H1 (cell line): ENCODE measurements at regions not wholly inside any gene's neighbourhood (a gene's known extent, or its start where the extent isn't known, plus 50 kb on each side); places are given as distances from the start of the nearest gene placed in this dataset.

ENCODE experiments used
- CTCF ChIA-PET: fragments of 300-600 bp; sonication (Branson Sonifier 250); formaldehyde crosslinking; loops from one replicate; lab custom pipeline; 2021; ENCODE audit not compliant: partially characterized antibody; lab: Charles Lee
- POLR2A ChIA-PET: fragments of 300-600 bp; sonication (Branson Sonifier 250); formaldehyde crosslinking; loops from one replicate; lab custom pipeline; 2021; ENCODE audit warnings: inconsistent platforms; ENCODE audit not compliant: partially characterized antibody; lab: Charles Lee
- DNase-seq, 2 experiments: peaks; one replicate each; pipeline versions ENCODE4 v3.0.0 to v3.0.0-alpha.2; 2010 to 2022; ENCODE audit warnings: low spot score in 2 of 2, low read depth in 1 of 2, mixed read lengths in 1 of 2
- FAIRE-seq: peaks from 2 replicates; lab custom pipeline; 2011; peaks lifted over from hg19 to GRCh38; lab: Jason Lieb, UNC
- H2AFZ ChIP-seq: 2 replicates; pipeline ENCODE4 v1.8.1; 2012; ENCODE audit warnings: low read length, inconsistent platforms
- H2AK5ac ChIP-seq: 2 replicates; pipeline ENCODE4 v1.6.1; 2013; ENCODE audit warnings: low read depth, low read length
- H2BK120ac ChIP-seq: replicated peaks from 2 replicates; pipeline ENCODE3; 2013; ENCODE audit warnings: low read depth, low read length, inconsistent platforms
- H2BK12ac ChIP-seq: 2 replicates; pipeline ENCODE4 v1.6.1; 2013; ENCODE audit warnings: low read depth, low read length
- H2BK15ac ChIP-seq: 2 replicates; pipeline ENCODE4 v1.6.1; 2013; ENCODE audit warnings: low read length
- H2BK20ac ChIP-seq: 2 replicates; pipeline ENCODE4 v1.6.1; 2013; ENCODE audit warnings: low read length
- H2BK5ac ChIP-seq: 2 replicates; pipeline ENCODE4 v1.6.1; 2013; ENCODE audit warnings: low read depth, low read length
- H3K14ac ChIP-seq: 2 replicates; pipeline ENCODE4 v1.6.1; 2013; ENCODE audit warnings: inconsistent platforms; ENCODE audit not compliant: insufficient read length
- H3K18ac ChIP-seq: 2 replicates; pipeline ENCODE4 v1.6.1; 2013; ENCODE audit warnings: low read length; ENCODE audit errors: extremely low read depth
- H3K23ac ChIP-seq: 2 replicates; pipeline ENCODE4 v1.6.1; 2013; ENCODE audit warnings: inconsistent platforms; ENCODE audit not compliant: insufficient read length
- H3K23me2 ChIP-seq: 2 replicates; pipeline ENCODE4 v1.6.1; 2013; ENCODE audit warnings: low read depth, low read length
- H3K27ac ChIP-seq: 2 replicates; pipeline ENCODE4 v1.6.1; 2011; ENCODE audit warnings: low read depth, low read length, inconsistent platforms
- H3K27me3 ChIP-seq, 4 experiments: replicated peaks in 1 of 4; 1 replicate in 1 of 4; 2 replicates in 3 of 4; pipeline versions ENCODE4 v1.6.1 to v1.8.1; 2011 to 2013; ENCODE audit warnings: low read length in 3 of 4, mild to moderate bottlenecking in 3 of 4, inconsistent platforms in 2 of 4, mixed read lengths in 2 of 4, moderate library complexity in 1 of 4; ENCODE audit not compliant: control insufficient read depth in 3 of 4, insufficient read depth in 3 of 4; ENCODE audit errors: extremely low read depth in 1 of 4
- H3K36me3 ChIP-seq, 4 experiments: 2 replicates each; pipeline versions ENCODE4 v1.6.1 to v1.8.1; 2011 to 2013; ENCODE audit warnings: mild to moderate bottlenecking in 4 of 4, low read length in 3 of 4, moderate library complexity in 2 of 4, control low read depth in 1 of 4, inconsistent platforms in 1 of 4; ENCODE audit not compliant: insufficient read depth in 4 of 4, control insufficient read depth in 2 of 4
- H3K4ac ChIP-seq: replicated peaks from 2 replicates; pipeline ENCODE3; 2013; ENCODE audit warnings: low read length, low read depth, mixed read lengths, inconsistent platforms; ENCODE audit not compliant: insufficient read length
- H3K4me1 ChIP-seq, 4 experiments: replicated peaks in 1 of 4; 1 replicate in 1 of 4; 2 replicates in 3 of 4; pipeline versions ENCODE4 v1.6.1 to v1.8.1; 2011 to 2013; ENCODE audit warnings: low read length in 3 of 4, inconsistent platforms in 2 of 4, mixed read lengths in 1 of 4; ENCODE audit not compliant: insufficient read depth in 4 of 4, control insufficient read depth in 3 of 4
- H3K4me2 ChIP-seq, 2 experiments: 2 replicates each; pipeline versions ENCODE4 v1.6.1 to v1.8.1; 2011 to 2013; ENCODE audit warnings: low read depth in 2 of 2, low read length in 2 of 2, control low read depth in 1 of 2, inconsistent platforms in 1 of 2, mild to moderate bottlenecking in 1 of 2; ENCODE audit not compliant: insufficient read depth in 1 of 2
- H3K4me3 ChIP-seq, 4 experiments: fragments of 200-600, 300-600 bp in 1 of 4; sonication (generic), shearing (Covaris generic), sonication (Bioruptor Twin) in 1 of 4; 2 replicates each; pipeline versions ENCODE4 v1.5.1 to v1.8.1; 2011 to 2016; ENCODE audit warnings: low read length in 4 of 4, low read depth in 3 of 4, control low read depth in 2 of 4, inconsistent platforms in 2 of 4, mild to moderate bottlenecking in 2 of 4, mixed read lengths in 1 of 4, moderate library complexity in 1 of 4; ENCODE audit not compliant: insufficient read depth in 2 of 4; ENCODE audit errors: extremely low read depth in 1 of 4
- H3K56ac ChIP-seq: replicated peaks from 2 replicates; pipeline ENCODE3; 2013; ENCODE audit warnings: low read depth, mild to moderate bottlenecking, mixed read lengths, low read length, inconsistent platforms; ENCODE audit not compliant: insufficient read length
- H3K79me1 ChIP-seq: 2 replicates; pipeline ENCODE4 v1.6.1; 2013; ENCODE audit warnings: low read depth, low read length, control low read depth
- H3K79me2 ChIP-seq, 2 experiments: 2 replicates each; pipeline versions ENCODE4 v1.6.1 to v1.8.1; 2012 to 2013; ENCODE audit warnings: low read length in 2 of 2, mild to moderate bottlenecking in 2 of 2, inconsistent platforms in 1 of 2; ENCODE audit not compliant: insufficient read depth in 2 of 2, control insufficient read depth in 1 of 2
- H3K9ac ChIP-seq, 4 experiments: replicated peaks in 1 of 4; 1 replicate in 1 of 4; 2 replicates in 3 of 4; pipeline versions ENCODE4 v1.6.1 to v1.8.1; 2011 to 2013; ENCODE audit warnings: low read depth in 3 of 4, low read length in 3 of 4, control low read depth in 2 of 4, mild to moderate bottlenecking in 2 of 4, moderate library complexity in 2 of 4, inconsistent platforms in 1 of 4; ENCODE audit errors: extremely low read depth in 1 of 4
- H3K9me3 ChIP-seq, 2 experiments: 2 replicates each; pipeline versions ENCODE4 v1.6.1 to v1.8.1; 2012 to 2013; ENCODE audit warnings: mild to moderate bottlenecking in 2 of 2, moderate library complexity in 2 of 2, control low read depth in 1 of 2, inconsistent platforms in 1 of 2, low read depth in 1 of 2, low read length in 1 of 2, mixed read lengths in 1 of 2; ENCODE audit not compliant: insufficient read depth in 2 of 2
- H4K20me1 ChIP-seq, 2 experiments: replicated peaks in 1 of 2; 2 replicates each; pipeline versions ENCODE3 to v1.8.1; 2011 to 2013; ENCODE audit warnings: inconsistent platforms in 2 of 2, low read length in 2 of 2, mild to moderate bottlenecking in 1 of 2; ENCODE audit not compliant: insufficient read depth in 2 of 2, control insufficient read depth in 1 of 2
- H4K5ac ChIP-seq: 2 replicates; pipeline ENCODE4 v1.6.1; 2013; ENCODE audit warnings: low read length, low read depth, mixed read lengths, inconsistent platforms; ENCODE audit not compliant: insufficient read length
- H4K8ac ChIP-seq: 2 replicates; pipeline ENCODE4 v1.8.0; 2013; ENCODE audit warnings: mild to moderate bottlenecking, moderate library complexity, low read length, inconsistent platforms; ENCODE audit not compliant: insufficient read depth; ENCODE audit errors: extremely low read depth
- H4K91ac ChIP-seq: replicated peaks from 2 replicates; pipeline ENCODE3; 2013; ENCODE audit warnings: low read length, mixed read lengths, inconsistent platforms; ENCODE audit not compliant: insufficient read length
- CHD2 ChIP-seq: IDR thresholded peaks from 2 replicates; pipeline ENCODE4 v1.6.1; 2012; ENCODE audit warnings: low read length, improper control_type of control experiment
- RAD21 ChIP-seq, 2 experiments: IDR thresholded peaks in 1 of 2; conservative IDR thresholded peaks in 1 of 2; 2 replicates each; pipeline ENCODE4 v1.6.1; 2011; ENCODE audit warnings: low read depth in 2 of 2, low read length in 2 of 2, improper control_type of control experiment in 1 of 2, inconsistent platforms in 1 of 2, mild to moderate bottlenecking in 1 of 2, moderate library complexity in 1 of 2

GRCh38 chr11:127506647-127507046 is 506.1 kb upstream of the KIRREL3 start:
- Histone ChIP-seq H4K5ac (no peak overlapping the region), H4K8ac (no peak overlapping the region; the same call in 1 of the 2 replicates), H3K56ac (no peak overlapping the region), H2BK5ac (no peak overlapping the region), H3K79me2 (no peaks in the 10 kb centered on the region), H3K4me2 (no peak overlapping the region), H3K18ac (no peak overlapping the region)
- POLR2A ChIA-PET = no interaction called here
- CTCF ChIA-PET = interaction anchor here (1.0 to 2.0 kb wide), 3 partner anchors 11 to 36 kb away, joined by 3 to 6 read pairs (median 6); no protein-coding TSS in a partner anchor
- FAIRE-seq (no peak), DNase-seq (no peak)
- TF ChIP-seq CHD2 (no peak), RAD21 (IDR thresholded peaks at IDR 0.05 in 1 of 2, conservative IDR thresholded peaks at IDR 0.05 in 1 of 2; ENCODE audit: low read depth in 2 of 2, low read length in 2 of 2) (0 out of 4 replicates have a peak, but pooled peaks of 1 of the 2 experiments have one; percentile 12)
- TF ChIP-seq, all 59 proteins: peak for 1
- no peak overlapping the region for H3K14ac ChIP-seq
- H3K23me2 ChIP-seq = no peaks in the 10 kb centered on the region
- no peaks in the 10 kb centered on the region for H4K20me1 ChIP-seq
- H3K27ac ChIP-seq = no peak overlapping the region
- no peaks in the 10 kb centered on the region for H3K9me3 ChIP-seq
- no peaks in the 10 kb centered on the region for H3K4me1 ChIP-seq
- H4K91ac ChIP-seq = no peak overlapping the region
- H3K4me3 ChIP-seq = no peak overlapping the region
- no peak overlapping the region for H2BK15ac ChIP-seq
- H2BK120ac ChIP-seq = no peak overlapping the region
- H2BK20ac ChIP-seq = no peak overlapping the region
- H3K27me3 ChIP-seq = no peaks in the 10 kb centered on the region
- H2AFZ ChIP-seq = no peak overlapping the region
- H2AK5ac ChIP-seq = no peak overlapping the region
- H3K79me1 ChIP-seq = no peaks in the 10 kb centered on the region
- no peak overlapping the region for H3K4ac ChIP-seq
- no peak overlapping the region for H2BK12ac ChIP-seq
- no peaks in the 10 kb centered on the region for H3K36me3 ChIP-seq
- no peak overlapping the region for H3K9ac ChIP-seq
- H3K23ac ChIP-seq = no peak overlapping the region
